Occipital lobe (tissue), 1 donor: ENCODE measurements at regions not wholly inside any gene's neighbourhood (a gene's known extent, or its start where the extent isn't known, plus 50 kb on each side); places are given as distances from the start of the nearest gene placed in this dataset.

Source experiments
- DNase-seq: peaks from one replicate; lab custom pipeline; 2025; lab: John Stamatoyannopoulos, UW

GRCh38 chr7:113986216-113986615 is 67.4 kb upstream of the PPP1R3A start:
- no peak for DNase-seq

- no peak for DNase-seq
These were observed 57.7 kb upstream of the PPP1R3A start for GRCh38 chr7:113976508-113976907.

- no peak for DNase-seq
These were observed 49.9 kb upstream of the PPP1R3A start for GRCh38 chr7:113968713-113969112.
